ENCODE measurements at regions not wholly inside any gene's neighbourhood (a gene's known extent, or its start where the extent isn't known, plus 50 kb on each side); places are given as distances from the start of the nearest gene placed in this dataset.

DNA sequence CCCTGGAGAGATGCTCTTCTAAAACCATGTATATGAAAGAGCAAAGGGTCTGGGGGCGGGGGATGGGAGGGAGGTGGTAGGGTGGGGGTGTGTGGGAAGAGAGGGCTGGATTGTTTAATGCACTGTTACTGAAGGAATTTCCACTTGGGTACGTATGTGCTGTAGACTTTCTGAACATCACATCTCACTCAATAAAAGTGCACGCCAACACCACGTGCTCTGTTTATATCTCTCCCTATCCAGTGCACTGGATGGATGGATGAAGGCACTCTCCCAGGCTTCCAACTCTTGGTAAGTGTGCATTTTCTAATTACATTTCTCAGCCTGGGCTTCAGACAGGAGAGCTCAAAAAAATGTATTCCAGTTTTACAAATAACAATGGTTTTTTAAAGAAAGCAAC is 184.3 kb upstream of the SIX2 start:
- TF ChIP-seq, protein P1, sequence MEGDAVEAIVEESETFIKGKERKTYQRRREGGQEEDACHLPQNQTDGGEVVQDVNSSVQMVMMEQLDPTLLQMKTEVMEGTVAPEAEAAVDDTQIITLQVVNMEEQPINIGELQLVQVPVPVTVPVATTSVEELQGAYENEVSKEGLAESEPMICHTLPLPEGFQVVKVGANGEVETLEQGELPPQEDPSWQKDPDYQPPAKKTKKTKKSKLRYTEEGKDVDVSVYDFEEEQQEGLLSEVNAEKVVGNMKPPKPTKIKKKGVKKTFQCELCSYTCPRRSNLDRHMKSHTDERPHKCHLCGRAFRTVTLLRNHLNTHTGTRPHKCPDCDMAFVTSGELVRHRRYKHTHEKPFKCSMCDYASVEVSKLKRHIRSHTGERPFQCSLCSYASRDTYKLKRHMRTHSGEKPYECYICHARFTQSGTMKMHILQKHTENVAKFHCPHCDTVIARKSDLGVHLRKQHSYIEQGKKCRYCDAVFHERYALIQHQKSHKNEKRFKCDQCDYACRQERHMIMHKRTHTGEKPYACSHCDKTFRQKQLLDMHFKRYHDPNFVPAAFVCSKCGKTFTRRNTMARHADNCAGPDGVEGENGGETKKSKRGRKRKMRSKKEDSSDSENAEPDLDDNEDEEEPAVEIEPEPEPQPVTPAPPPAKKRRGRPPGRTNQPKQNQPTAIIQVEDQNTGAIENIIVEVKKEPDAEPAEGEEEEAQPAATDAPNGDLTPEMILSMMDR (IDR thresholded peaks at IDR 0.05), result no peak
- TF ChIP-seq HOXA7 (CRISPR knock-in tag; IDR thresholded peaks at IDR 0.05) (no peak), EP300 (IDR thresholded peaks at IDR 0.05) (no peak), HDAC2 (IDR thresholded peaks at IDR 0.05) (no peak), REST (IDR thresholded peaks at IDR 0.05) (no peak), USF2 (IDR thresholded peaks at IDR 0.05) (no peak)

Data from A549 (cell line).